Breast epithelium (tissue), 3 donors: ENCODE measurements at regions not wholly inside any gene's neighbourhood (a gene's known extent, or its start where the extent isn't known, plus 50 kb on each side); places are given as distances from the start of the nearest gene placed in this dataset.

ENCODE experiments used
- POLR2A ChIP-seq: fragments of 450-650 bp; IDR thresholded peaks from one replicate; pipeline ENCODE4 v1.6.1; 2016; ENCODE audit warnings: antibody characterized with exemption, mild to moderate bottlenecking, moderate library complexity
- TF ChIP-seq, protein P1 (sequence below), 3 donors: fragments of 450-650 bp; IDR thresholded peaks; one replicate each; pipeline ENCODE4 v1.5.1; 2016 to 2017; ENCODE audit warnings: antibody characterized with exemption in 3 of 3, mild to moderate bottlenecking in 3 of 3, moderate library complexity in 3 of 3

DNA sequence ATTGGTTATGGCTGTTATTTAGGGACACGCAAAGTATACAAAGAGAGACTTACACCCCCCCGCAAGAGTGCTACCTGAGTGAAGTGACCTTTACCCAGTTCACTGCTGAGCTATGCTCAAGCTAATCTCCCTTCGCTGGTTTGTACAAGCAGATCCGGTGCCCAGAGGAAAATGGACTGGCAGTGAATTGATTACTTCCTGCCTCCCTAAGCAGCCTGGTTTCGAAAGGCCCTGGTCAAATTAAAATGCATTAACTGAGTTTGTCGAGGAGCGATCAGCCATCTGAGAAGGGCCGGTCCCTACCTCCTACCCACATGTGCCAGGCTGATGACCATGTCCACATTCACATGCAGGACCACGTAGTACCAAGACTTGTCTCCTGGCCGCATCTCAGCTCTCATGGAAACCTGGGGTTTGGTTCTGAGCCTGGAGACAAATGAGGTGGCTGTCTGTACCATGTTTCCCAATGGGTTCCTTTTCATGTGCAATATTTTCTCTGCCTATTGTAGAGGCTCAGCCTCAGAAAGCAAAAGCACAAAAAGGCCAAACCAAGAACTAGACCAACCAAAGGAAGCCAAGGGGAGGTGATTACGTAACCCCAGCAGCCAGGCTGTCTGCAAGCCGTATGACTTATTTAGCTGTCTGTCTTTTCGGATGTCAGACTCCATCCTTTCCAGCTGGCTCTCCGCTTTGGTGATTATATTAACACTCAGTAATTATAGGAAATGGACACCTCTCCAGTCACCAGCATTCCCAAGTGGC lies 284.7 kb upstream of the PWP1 start:
- TF ChIP-seq, protein P1, sequence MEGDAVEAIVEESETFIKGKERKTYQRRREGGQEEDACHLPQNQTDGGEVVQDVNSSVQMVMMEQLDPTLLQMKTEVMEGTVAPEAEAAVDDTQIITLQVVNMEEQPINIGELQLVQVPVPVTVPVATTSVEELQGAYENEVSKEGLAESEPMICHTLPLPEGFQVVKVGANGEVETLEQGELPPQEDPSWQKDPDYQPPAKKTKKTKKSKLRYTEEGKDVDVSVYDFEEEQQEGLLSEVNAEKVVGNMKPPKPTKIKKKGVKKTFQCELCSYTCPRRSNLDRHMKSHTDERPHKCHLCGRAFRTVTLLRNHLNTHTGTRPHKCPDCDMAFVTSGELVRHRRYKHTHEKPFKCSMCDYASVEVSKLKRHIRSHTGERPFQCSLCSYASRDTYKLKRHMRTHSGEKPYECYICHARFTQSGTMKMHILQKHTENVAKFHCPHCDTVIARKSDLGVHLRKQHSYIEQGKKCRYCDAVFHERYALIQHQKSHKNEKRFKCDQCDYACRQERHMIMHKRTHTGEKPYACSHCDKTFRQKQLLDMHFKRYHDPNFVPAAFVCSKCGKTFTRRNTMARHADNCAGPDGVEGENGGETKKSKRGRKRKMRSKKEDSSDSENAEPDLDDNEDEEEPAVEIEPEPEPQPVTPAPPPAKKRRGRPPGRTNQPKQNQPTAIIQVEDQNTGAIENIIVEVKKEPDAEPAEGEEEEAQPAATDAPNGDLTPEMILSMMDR (IDR thresholded peaks at IDR 0.05) = no peak
- no peak for TF ChIP-seq POLR2A
